Right lobe of liver (tissue), 4 donors: ENCODE measurements at regions not wholly inside any gene's neighbourhood (a gene's known extent, or its start where the extent isn't known, plus 50 kb on each side); places are given as distances from the start of the nearest gene placed in this dataset.

Source experiments
- CTCF ChIP-seq, 4 donors: fragments of 200-600 bp in 3 of 4; fragments of 450-650 bp in 1 of 4; IDR thresholded peaks; one replicate each; pipeline versions ENCODE4 v1.5.1 to v1.8.0; 2016 to 2022; ENCODE audit warnings: antibody characterized with exemption in 4 of 4, mild to moderate bottlenecking in 2 of 4
- POLR2A ChIP-seq: fragments of 450-650 bp; IDR thresholded peaks from one replicate; pipeline ENCODE4 v1.6.1; 2017; ENCODE audit warnings: antibody characterized with exemption, mild to moderate bottlenecking
- donor health status: DM: no; HTN: no; CAD: no.
- donor health status: DM: no; HTN: no; CAD: no.
- donor health status: DM: no; HTN: yes; CAD: no.

DNA sequence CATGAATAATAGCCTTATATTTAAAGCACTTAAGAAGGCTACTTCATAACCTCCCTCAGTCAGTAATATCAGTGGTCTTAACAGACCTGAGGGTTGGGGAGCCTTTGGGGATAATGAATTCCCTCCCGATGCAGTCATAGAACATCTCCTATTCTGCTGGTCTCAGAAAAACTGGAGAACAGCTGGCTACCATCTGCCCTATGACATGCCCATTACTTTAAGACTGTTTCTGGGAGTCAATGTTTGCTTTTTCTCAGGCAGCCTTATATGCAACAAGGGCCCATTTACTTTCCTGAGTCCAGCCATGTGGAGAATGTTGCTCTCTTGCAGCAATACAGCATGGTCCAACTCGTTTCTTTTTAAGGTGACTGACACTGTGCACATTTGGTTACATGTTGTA is 161.7 kb upstream of the PARP11 start:
- TF ChIP-seq CTCF (IDR thresholded peaks at IDR 0.05) (no peak), POLR2A (no peak)
